Stromal cell of bone marrow (primary cell): ENCODE measurements at regions not wholly inside any gene's neighbourhood (a gene's known extent, or its start where the extent isn't known, plus 50 kb on each side); places are given as distances from the start of the nearest gene placed in this dataset.

ENCODE experiments used
- DNase-seq: peaks from one replicate; pipeline ENCODE4 v3.0.0-alpha.2; 2012; ENCODE audit warnings: low read depth

DNA sequence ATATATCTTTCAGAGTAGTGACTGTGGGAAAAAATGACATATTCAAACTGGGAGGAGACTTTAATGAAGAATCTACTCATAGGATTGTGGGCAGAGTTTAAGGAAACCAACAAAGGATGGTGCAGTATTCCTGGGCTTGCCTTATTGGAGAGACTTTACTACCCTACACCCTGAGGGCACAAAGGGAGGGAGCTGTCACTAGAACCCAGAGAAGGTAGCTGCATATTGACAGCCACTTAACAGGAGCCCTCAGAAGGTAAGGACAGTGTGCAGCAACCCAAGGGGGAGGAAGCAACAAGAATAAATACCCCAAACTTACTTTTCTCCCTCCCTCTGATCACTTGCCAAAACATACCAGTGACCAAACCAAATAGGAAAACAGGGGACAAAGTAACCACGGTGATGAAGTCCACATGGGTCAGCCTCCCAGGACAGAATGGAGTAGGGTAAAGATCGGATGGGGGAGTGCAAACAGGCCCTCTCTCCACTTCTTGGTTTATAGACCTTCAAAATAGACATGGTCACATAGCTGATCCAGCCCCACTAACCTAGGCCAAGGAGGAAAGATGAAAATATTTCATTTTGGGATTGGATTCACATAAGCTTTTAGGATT is 121.8 kb upstream of the SESN3 start:
- DNase-seq = no peak

- no peak for DNase-seq
These were observed 118.4 kb upstream of the SESN3 start for GRCh38 chr11:95349345-95349942.

DNA sequence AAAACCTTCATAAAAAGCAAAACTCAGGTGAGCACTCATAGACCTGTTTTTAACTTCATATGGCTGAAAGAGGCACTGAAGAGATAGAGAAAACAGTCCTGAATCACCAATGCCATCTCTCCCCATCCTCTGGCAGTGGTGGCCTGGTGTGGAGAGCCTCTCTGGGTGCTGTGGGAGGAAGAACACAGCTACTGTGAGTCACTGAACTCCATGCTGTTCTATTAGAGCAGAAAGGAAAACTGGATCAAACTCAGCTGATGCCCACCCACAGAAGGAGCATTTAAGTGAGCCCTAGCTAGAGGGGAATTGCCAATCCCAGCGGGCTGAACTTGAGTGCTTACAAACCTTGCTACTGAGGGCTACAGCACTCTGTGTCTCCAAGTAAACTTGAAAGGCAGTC is 115.3 kb upstream of the SESN3 start:
- DNase-seq = no peak

DNA sequence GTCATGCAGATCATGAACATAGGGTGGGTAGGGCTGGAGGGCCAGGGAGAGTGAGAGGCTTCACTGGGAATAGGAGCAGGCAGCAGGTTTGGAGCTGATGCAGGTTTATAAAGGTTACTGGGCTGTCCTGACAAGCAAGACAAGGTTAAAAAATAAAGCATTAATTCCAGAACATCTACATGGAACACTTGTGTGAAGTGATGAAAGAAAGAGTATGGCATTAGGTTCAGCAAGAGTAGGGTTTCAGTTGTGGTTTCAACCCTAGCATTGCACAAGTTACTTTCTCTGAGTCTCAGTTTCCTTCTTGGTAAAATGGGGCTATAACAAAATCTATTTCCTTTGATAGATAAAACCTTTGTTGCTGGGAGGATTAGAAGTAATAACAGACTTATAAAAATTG is 114.6 kb upstream of the SESN3 start:
- no peak for DNase-seq

DNA sequence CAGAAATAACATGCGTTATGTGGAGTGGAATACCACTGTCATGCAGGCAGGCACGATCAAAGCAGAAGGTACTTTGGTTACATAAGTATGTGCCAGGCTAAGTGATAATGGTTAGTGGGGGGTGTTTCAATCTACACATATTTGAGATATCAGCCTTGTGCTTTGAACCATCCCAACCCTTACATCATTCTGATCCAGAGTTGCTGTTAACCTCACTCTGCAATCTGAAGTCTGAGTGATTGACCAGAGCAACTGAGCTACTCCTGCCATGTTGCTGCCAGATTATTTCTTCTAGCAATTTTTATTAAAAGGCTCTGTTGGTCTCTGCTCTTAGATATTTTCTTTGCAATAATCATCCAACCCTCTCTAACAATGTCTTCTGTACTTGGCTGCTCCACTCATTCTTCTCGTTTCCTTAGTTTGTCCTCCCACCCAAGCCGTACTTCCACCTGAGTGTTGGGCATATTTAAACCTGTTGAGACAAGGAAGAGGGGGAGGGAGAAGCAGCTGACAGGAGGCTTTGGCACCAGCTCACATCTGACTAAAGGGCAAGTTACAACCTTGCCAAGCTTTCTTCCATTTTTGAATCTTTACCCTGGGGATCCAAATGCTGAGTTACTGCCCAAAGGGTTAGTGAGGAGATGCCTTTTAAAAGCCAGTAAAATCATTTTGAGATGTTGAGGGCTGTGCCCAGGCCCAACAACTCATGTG is 114.1 kb upstream of the SESN3 start:
- no peak for DNase-seq

DNA sequence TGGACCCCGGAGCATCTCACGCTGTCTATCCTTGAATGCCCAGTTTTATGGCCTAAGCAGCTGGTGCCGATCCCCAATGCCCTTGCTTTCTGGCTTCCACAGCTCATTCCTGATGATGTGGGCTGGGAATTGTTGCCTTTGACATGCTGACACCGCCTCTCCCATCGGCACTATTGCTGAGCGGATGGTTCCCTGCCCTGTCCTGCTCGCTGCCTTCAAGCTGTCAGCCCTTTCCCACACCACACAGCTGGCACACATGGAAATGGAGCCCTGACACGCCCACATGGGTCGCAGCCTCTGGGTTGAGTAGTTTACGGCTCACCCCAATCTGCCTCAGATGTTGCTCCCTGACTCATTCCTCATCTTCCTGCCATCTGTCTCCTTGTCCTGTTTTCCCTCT is 110.2 kb upstream of the SESN3 start:
- DNase-seq = no peak

GRCh38 chr11:95339086-95339901 is 108.3 kb upstream of the SESN3 start:
- DNase-seq = no peak

GRCh38 chr11:95338430-95338991 is 107.5 kb upstream of the SESN3 start:
- peak; percentile 73 for DNase-seq

DNA sequence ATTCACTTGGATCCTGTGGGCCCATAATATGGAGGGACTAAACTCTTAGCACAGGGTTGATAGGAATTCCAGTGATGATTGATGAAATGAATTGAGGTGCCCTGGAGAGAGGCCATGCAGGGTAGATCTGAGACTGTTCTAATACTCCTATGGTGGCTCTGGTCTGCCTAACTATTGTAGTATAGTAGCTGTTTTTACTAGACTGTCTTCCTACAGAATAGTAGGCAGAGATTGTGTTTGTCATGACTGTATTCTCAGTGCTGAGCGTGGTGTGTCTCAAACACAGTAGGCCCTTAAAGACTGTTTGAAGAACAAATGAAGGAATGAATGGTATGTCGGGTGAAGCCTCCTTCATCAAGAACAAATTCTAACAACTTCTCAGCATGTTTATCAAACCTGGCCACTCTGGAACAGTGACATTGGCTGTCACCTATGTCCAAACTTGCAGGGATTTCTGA is 107.0 kb upstream of the SESN3 start:
- no peak for DNase-seq

- DNase-seq = peak; percentile 28
These were observed 106.4 kb upstream of the SESN3 start for GRCh38 chr11:95337175-95337957.

- DNase-seq = no peak
These were observed 105.0 kb upstream of the SESN3 start for GRCh38 chr11:95335989-95336388.

DNA sequence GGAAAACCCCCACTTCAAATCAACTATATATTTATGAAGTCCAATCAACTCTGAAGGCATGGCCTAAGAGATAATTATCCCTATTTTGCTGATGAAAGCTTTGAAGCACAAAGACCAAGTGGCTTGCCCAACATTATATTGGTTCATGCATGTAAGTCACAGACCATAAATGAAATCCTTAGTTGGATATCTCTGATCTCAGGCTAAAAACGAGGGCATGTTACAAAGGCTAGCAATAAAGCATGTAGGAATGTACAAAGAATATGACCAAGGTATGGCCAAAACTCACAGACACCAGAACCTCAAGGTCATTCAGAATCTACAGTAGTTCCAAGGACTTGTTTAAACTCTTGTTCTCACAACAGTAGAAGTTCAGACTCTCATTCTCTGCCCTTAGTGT is 100.2 kb upstream of the SESN3 start:
- no peak for DNase-seq

GRCh38 chr11:95330302-95330701 is 99.3 kb upstream of the SESN3 start:
- DNase-seq = no peak

DNA sequence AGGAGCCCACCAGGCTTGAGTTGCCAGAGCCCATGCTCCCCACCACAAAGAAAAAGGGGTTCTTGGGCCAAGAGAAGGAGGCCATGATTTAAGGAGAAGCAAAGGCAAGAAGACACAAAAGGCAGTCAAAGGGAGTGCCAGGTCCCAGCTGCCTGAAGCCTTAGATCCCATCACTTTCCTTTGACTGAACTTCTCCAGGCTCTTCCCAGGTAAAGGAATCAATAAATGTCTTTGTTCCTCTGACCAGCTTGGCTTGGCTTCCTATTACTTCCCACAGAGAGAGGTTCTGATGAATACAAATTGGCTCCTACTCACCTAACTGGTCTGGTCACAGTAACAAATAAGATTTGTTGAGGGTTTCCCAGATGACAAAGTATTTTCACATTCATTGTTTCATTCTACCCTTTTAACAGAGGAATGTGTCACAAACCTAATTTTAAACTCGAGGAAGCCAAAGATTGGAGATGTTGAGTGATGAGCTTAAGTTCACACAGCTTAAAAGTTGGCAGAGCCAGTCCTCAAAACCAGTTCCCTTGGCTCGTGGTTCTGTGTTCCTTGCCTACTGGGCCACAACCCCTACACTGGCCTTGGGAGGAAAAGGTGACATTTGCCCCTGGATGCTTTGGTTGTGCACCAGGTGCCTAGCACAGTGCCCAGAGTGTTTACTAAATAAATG is 96.4 kb upstream of the SESN3 start:
- DNase-seq = no peak

- DNase-seq = no peak
These were observed 94.8 kb upstream of the SESN3 start for GRCh38 chr11:95325777-95326258.

GRCh38 chr11:95324826-95325225 is 93.8 kb upstream of the SESN3 start:
- no peak for DNase-seq

- no peak for DNase-seq
These were observed 91.5 kb upstream of the SESN3 start for GRCh38 chr11:95322539-95322938.

- no peak for DNase-seq
These were observed 87.5 kb upstream of the SESN3 start for GRCh38 chr11:95318498-95318897.

- DNase-seq = no peak
These were observed 77.6 kb upstream of the SESN3 start for GRCh38 chr11:95308512-95309035.

GRCh38 chr11:95307286-95307685 is 76.3 kb upstream of the SESN3 start:
- DNase-seq = no peak

GRCh38 chr11:95306801-95307200 is 75.8 kb upstream of the SESN3 start:
- no peak for DNase-seq
